ENCODE measurements at regions not wholly inside any gene's neighbourhood (a gene's known extent, or its start where the extent isn't known, plus 50 kb on each side); places are given as distances from the start of the nearest gene placed in this dataset.

- no peak for TF ChIP-seq CTCF (IDR thresholded peaks at IDR 0.05; ENCODE audit: low read depth, low read length, poor library complexity, severe bottlenecking)
- no peak for TF ChIP-seq EZH2phosphoT487 (IDR thresholded peaks at IDR 0.05; ENCODE audit: borderline replicate concordance, low read length)
These were observed 1173.0 kb upstream of the CNTN5 start for GRCh38 chr11:97847730-97848129.
